Hepatocyte (in vitro differentiated cells): ENCODE measurements at regions not wholly inside any gene's neighbourhood (a gene's known extent, or its start where the extent isn't known, plus 50 kb on each side); places are given as distances from the start of the nearest gene placed in this dataset.

Experiments used
- EZH2 ChIP-seq: fragments of 200-600 bp; sonication (generic); IDR thresholded peaks from 2 replicates; pipeline ENCODE4 v1.6.1; 2016; ENCODE audit warnings: antibody characterized with exemption, mild to moderate bottlenecking, borderline replicate concordance
- EZH2phosphoT487 ChIP-seq: fragments of 200-600 bp; sonication (generic); IDR thresholded peaks from one replicate; pipeline ENCODE4 v1.6.1; 2018; ENCODE audit warnings: antibody characterized with exemption, mild to moderate bottlenecking, low read depth, moderate library complexity; ENCODE audit not compliant: unreplicated experiment, severe bottlenecking
- TF ChIP-seq, protein P1 (sequence below): fragments of 200-600 bp; sonication (generic); IDR thresholded peaks from 2 replicates; pipeline ENCODE4 v1.5.1; 2016; ENCODE audit warnings: antibody characterized with exemption, mild to moderate bottlenecking; ENCODE audit not compliant: poor library complexity

DNA sequence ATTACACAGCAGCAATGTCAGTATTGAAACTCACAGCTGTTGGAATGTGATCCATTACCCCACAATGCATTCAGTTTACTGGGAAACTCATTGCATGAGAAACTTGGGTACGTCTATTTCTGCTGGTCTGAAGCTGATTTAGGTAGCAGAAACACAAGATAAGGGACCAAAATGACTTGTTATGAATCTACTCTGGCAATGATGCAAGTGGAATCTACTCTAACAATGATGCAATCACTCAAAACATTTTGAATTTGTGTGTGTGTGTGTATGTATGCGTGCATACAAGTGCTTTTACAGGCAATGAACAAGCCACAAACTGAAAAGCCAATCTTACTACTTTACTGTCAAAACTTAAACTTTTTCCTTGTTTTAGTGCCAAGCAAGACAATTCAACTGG, 406.7 kb downstream of the ADCYAP1 start:
- TF ChIP-seq, protein P1, sequence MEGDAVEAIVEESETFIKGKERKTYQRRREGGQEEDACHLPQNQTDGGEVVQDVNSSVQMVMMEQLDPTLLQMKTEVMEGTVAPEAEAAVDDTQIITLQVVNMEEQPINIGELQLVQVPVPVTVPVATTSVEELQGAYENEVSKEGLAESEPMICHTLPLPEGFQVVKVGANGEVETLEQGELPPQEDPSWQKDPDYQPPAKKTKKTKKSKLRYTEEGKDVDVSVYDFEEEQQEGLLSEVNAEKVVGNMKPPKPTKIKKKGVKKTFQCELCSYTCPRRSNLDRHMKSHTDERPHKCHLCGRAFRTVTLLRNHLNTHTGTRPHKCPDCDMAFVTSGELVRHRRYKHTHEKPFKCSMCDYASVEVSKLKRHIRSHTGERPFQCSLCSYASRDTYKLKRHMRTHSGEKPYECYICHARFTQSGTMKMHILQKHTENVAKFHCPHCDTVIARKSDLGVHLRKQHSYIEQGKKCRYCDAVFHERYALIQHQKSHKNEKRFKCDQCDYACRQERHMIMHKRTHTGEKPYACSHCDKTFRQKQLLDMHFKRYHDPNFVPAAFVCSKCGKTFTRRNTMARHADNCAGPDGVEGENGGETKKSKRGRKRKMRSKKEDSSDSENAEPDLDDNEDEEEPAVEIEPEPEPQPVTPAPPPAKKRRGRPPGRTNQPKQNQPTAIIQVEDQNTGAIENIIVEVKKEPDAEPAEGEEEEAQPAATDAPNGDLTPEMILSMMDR, result no peak
- TF ChIP-seq EZH2, result no peak
- no peak for TF ChIP-seq EZH2phosphoT487
